GM18508 (cell line): ENCODE measurements at regions not wholly inside any gene's neighbourhood (a gene's known extent, or its start where the extent isn't known, plus 50 kb on each side); places are given as distances from the start of the nearest gene placed in this dataset.

Source experiments
- ATAC-seq: cut with Tn5 transposase; IDR thresholded peaks from one replicate; pipeline ENCODE4 v1.9.1; 2021; ENCODE audit warnings: moderate number of reproducible peaks; ENCODE audit not compliant: insufficient read depth, unreplicated experiment

GRCh38 chr10:2488446-2489005 lies 578.8 kb upstream of the PFKP start:
- ATAC-seq = no peak

DNA sequence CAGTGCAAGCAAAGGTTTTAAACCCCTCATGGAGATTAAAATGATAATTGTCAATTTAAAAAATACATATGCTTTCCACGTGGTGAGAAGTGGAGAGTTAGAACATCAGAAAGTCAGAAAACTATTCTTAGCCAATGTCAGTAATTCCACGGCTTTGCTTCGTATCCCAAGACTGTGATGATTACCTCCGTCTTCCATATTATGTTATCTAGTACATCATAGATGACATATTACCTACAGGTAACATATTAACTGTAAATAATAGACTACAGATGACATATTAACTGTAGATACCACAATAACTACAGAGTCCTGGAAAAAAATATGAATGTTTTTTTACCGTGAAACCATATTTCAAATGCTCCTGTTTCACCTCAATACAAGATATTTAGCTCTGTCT lies 579.4 kb upstream of the PFKP start:
- ATAC-seq = no peak

GRCh38 chr10:2478656-2479055 lies 588.7 kb upstream of the PFKP start:
- ATAC-seq = no peak

GRCh38 chr10:2476812-2477553 lies 590.4 kb upstream of the PFKP start:
- ATAC-seq = no peak

DNA sequence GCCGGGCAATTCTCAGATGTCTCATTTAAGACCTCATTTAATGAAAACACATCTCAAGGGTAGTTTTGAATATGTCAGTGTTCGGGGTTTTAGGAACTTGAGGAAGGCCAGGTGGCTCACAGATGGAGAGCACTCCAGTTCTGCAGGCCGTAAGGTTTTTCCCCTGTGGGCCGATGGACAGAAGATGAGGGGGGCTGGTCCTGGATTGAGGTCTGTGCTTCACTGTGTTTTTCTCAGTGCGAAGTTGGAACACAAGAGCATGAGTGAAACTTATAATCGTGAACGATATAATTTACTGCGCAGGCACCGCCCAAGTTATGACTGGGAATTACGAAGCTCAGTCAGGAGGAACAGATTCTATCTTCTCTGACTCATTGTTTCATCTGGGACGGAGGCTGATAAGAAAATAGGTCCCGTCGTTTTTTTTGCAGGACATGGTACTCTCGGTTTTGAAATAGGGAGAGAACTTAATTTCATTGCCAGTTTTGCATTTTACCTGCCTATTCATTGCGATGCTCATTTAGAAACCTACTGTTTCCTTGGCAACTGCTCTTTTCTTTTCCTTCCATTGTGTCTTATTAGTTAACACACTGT lies 591.0 kb upstream of the PFKP start:
- no peak for ATAC-seq

GRCh38 chr10:2475711-2476217 lies 591.6 kb upstream of the PFKP start:
- ATAC-seq = no peak

DNA sequence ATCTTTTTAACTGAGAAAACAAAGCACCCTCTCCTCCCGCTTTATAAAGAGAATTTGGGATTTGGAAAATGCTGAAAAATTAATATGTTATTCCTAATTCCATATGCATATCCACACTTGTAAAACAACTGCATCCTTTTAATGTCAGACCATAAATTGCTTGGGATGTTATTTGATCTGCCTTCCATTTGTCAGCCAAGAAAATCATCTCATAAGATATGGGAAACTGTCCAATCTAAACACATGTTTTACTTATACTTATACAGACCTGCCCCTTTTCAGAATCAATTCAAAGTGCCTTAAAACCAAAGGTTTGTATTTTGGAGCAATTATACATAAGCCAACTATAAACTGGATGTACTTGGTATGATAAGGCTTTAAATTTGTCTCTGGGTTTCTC lies 595.5 kb upstream of the PFKP start:
- no peak for ATAC-seq

GRCh38 chr10:2469802-2470201 lies 597.5 kb upstream of the PFKP start:
- ATAC-seq = no peak

- no peak for ATAC-seq
Measured at GRCh38 chr10:2464483-2464882, 602.9 kb upstream of the PFKP start.

DNA sequence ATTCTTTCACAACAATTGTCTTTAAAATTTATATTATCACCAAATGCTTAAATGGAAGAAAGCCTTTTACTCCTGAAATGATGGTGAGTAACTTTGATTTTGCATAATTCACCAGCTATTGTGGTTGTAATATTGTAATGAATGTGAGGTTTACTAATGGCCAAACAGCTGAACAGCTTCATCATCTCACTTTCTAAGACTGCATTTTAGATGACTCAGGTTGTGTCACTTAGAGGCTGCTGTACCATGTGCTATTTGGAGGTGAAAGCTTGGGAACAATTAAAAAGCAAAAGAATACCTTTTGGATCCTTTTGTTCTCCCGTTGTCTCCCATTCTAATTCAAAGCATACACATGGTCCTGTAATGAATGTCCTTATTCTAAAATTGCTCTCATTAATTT lies 604.0 kb upstream of the PFKP start:
- ATAC-seq = no peak

DNA sequence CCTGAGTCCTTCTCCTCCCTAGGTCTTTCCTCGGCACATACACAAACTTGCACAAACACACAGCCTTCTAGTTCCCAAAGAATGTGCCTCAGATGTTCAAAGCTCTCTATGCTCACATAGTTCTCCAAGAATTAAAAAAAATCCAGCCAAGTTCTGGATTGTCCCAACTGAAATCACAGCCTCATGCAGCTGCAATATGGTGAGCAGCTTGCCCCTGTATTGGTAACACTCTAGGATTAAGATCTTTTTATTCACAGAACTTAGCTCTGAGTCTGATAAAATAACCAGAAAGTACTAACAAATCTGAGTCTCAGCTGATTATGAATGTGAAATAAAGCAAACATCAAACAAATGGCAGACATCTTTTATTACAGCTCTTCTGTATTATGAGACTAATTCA lies 604.8 kb upstream of the PFKP start:
- no peak for ATAC-seq

GRCh38 chr10:2460812-2461211 lies 606.5 kb upstream of the PFKP start:
- no peak for ATAC-seq

GRCh38 chr10:2459713-2460112 lies 607.6 kb upstream of the PFKP start:
- ATAC-seq = no peak

DNA sequence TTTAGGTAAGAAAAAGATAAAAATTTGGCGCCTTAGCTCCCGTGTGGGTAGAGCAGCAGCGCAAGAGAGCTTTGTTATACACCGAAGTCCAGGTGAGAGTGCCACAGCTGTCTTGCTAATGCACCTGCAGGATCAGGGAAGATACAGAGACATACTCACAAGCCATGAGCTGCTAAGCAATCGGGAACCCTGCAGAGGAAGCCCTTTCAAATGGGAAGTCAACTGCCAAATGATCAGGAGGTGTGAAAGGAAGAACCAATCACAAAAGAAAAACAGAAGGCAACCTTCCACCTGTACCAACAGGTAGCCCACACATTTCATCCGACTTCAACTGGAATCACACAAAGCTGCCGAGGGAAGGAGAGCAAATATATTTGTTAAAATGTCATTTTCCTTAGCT lies 610.5 kb upstream of the PFKP start:
- no peak for ATAC-seq

- ATAC-seq = no peak
Measured at GRCh38 chr10:2445370-2445769, 622.0 kb upstream of the PFKP start.

- ATAC-seq = no peak
Measured at GRCh38 chr10:2439983-2440382, 627.4 kb upstream of the PFKP start.

DNA sequence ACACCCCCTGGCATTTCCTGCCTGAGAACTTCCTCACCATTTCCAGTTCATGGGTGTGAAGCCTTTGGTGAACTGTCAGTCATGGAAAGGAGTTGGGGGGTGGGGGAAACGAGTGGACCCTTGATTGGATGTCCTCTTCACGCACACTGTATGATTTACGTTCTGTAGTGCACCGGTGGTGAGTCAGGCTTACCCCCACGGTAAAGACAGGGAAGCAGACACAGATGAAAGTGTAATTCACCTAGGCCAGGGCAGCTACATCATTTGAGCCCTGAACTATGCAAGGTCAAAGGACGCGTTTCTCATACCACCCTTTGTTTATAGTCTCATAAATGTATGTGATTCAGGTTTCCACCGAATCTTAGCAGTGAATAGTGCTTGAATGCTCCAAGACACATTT lies 628.3 kb upstream of the PFKP start:
- ATAC-seq = no peak

DNA sequence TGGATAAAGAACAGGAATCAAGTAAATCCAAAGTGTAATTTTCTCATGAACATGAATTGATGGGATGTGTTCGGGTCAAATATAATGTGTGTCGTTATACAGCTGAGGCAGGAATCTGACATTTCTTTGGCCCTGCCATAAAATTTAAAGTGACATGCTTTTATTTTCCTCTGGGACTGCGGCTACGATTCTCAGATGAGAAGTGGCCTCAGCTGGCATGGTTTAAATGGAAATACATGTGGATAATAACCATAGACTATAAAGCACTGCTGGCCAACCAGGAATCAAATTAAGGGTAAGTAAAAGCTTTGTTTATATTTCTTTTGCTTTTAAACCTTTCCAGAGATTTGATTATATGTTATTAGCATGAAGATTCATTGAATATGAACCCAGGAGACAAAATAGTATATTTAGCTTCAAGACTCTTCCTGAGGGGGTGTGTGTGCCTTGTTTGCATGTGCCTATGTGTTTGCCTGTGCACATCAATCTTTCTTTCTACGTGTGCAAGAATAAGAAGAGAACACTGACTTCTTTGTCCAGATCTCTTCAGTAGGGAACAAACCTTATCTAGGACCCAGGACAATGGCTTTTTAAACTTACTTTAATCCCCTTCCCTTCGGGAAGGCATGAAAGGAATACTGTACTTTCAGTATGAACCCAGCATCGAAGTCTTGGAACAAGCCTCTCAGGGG lies 629.0 kb upstream of the PFKP start:
- no peak for ATAC-seq

DNA sequence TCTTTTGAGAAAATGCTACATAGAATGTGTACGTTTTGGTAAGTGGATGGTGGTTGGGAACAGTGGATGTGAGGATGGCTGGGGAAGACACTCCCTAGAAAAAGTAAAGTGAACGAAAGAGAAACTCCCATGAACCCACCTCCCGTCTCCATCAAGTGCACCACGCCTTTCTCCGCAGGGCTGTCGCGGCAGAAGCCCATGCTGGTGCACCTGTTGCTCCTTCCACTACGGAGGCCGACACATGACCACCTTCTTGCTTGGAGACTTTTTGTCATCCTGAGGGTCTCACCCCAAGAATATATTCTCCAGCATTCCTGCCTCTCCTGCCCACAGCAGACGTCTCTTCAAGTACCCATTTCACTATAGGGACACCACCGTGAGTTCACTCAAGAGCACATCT lies 630.4 kb upstream of the PFKP start:
- ATAC-seq = no peak

DNA sequence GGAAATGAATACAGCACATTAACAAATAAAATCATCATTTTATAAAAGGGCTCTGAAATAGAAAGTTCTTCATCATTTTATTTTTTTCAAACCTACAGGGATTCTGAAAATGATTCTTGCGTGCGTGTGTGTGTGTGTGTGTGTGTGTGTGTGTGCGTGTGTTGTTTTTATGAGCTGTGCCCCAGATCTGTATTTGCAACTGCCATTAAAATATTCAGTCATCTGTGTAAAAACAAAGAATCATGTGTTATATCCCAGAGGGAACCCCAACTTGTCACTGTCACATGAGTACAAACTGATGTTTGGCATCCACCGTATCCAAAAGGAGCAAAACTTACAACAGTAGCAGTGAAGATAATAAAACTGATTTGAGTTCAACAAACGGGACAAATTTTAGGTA lies 635.4 kb upstream of the PFKP start:
- no peak for ATAC-seq

DNA sequence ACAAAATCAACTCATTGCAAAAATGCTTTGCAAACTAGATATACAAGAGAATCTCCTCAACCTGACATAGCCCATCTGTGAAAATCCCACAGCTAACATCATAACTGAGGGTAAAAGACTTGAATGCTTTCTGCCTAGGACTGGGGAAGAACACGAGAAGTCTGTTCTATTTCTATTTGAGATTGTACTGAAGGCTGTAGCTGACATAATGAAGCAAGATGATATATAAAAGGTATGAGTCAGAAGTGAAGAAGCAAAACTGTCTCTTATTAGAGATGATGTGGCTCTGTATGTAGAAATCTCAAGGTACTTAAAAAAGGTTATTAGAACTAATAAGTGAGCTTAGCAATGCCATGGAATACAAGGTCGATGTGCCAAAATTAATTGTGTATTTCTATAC lies 639.9 kb upstream of the PFKP start:
- ATAC-seq = no peak
